Panc1 (cell line): ENCODE measurements at regions not wholly inside any gene's neighbourhood (a gene's known extent, or its start where the extent isn't known, plus 50 kb on each side); places are given as distances from the start of the nearest gene placed in this dataset.
A peak's percentile ranks its signal among the peaks of the same experiment; 100 is the strongest.

ENCODE experiments used
- CTCF ChIP-seq: fragments of 450-650 bp; IDR thresholded peaks from 2 replicates; pipeline ENCODE4 v1.5.1; 2017; ENCODE audit warnings: mild to moderate bottlenecking
- POLR2AphosphoS5 ChIP-seq: IDR thresholded peaks from 2 replicates; pipeline ENCODE4 v1.6.1; 2012; ENCODE audit warnings: mild to moderate bottlenecking, low read depth, low read length, moderate library complexity
- REST ChIP-seq, 2 experiments: IDR thresholded peaks; 2 replicates each; pipeline ENCODE4 v1.6.1; 2011 to 2012; ENCODE audit warnings: low read depth in 2 of 2, control low read depth in 1 of 2, low read length in 1 of 2, mild to moderate bottlenecking in 1 of 2, moderate library complexity in 1 of 2; ENCODE audit not compliant: insufficient read depth in 1 of 2
- TCF7L2 ChIP-seq: IDR thresholded peaks from 2 replicates; pipeline ENCODE4 v1.6.1; 2011; ENCODE audit warnings: mild to moderate bottlenecking, low read depth, low read length, inconsistent platforms

- TF ChIP-seq CTCF (peak; percentile 90), POLR2AphosphoS5 (no peak), TCF7L2 (no peak), REST (IDR thresholded peaks at IDR 0.05; ENCODE audit: insufficient read depth in 1 of 2, low read depth in 2 of 2, low read length in 1 of 2) (no peak)
These were observed 405.8 kb downstream of the IGSF11 start for GRCh38 chr3:118628704-118629341.
